SK-N-SH (cell line): ENCODE measurements at regions not wholly inside any gene's neighbourhood (a gene's known extent, or its start where the extent isn't known, plus 50 kb on each side); places are given as distances from the start of the nearest gene placed in this dataset.
"Not testable (repeated sequence)": the region's sequence is repeated elsewhere in the genome, so short reads cannot be mapped to it uniquely, and the experiment has no call there.

Experiments used
- CTCF ChIA-PET: fragments of 300-600, 350-600 bp; formaldehyde crosslinking; extraction: SDS; loops from one replicate; lab custom pipeline; 2021; lab: Yijun Ruan, JAX
- POLR2A ChIA-PET: fragments of 350-600 bp; sonication (Branson Sonifier 250); formaldehyde crosslinking; extraction: SDS; loops from one replicate; lab custom pipeline; 2020; ENCODE audit warnings: antibody characterized with exemption, inconsistent platforms; lab: Yijun Ruan, JAX
- DNase-seq: peaks from one replicate; pipeline ENCODE4 v3.0.0; 2012
- H2AFZ ChIP-seq: fragments of 200-600 bp; sonication (generic); 2 replicates; pipeline ENCODE4 v1.8.1; 2016; ENCODE audit warnings: antibody characterized with exemption, mild to moderate bottlenecking, low read depth
- H3F3A ChIP-seq: fragments of 200-600 bp; sonication (generic); replicated peaks from 2 replicates; pipeline ENCODE3; 2016; ENCODE audit warnings: antibody characterized with exemption, mild to moderate bottlenecking; ENCODE audit not compliant: insufficient read depth
- H3K27ac ChIP-seq, 2 experiments: fragments of 200-500 bp in 1 of 2; fragments of 200-600 bp in 1 of 2; sonication (Bioruptor generic) in 1 of 2; sonication (generic), shearing (Covaris generic) in 1 of 2; 2 replicates each; pipeline versions ENCODE4 v1.5.1 to v1.6.1; 2014 to 2016; ENCODE audit warnings: low read depth in 2 of 2, inconsistent platforms in 1 of 2, low read length in 1 of 2, mild to moderate bottlenecking in 1 of 2, mixed read lengths in 1 of 2
- H3K27me3 ChIP-seq: fragments of 200-600 bp; sonication (generic), shearing (Covaris generic); 2 replicates; pipeline ENCODE4 v1.6.1; 2016; ENCODE audit warnings: mixed run types; ENCODE audit not compliant: insufficient read depth
- H3K36me3 ChIP-seq, 2 experiments: fragments of 200-500 bp in 1 of 2; fragments of 200-600 bp in 1 of 2; sonication (Bioruptor generic) in 1 of 2; sonication (generic) in 1 of 2; replicated peaks in 1 of 2; 2 replicates each; pipeline versions ENCODE3 to v1.5.1; 2014 to 2016; ENCODE audit warnings: low read length in 1 of 2, mild to moderate bottlenecking in 1 of 2; ENCODE audit not compliant: insufficient read depth in 2 of 2, control insufficient read depth in 1 of 2
- H3K4me1 ChIP-seq, 2 experiments: fragments of 200-500 bp in 1 of 2; fragments of 200-600 bp in 1 of 2; sonication (Bioruptor generic) in 1 of 2; sonication (generic), shearing (Covaris generic) in 1 of 2; 2 replicates each; pipeline versions ENCODE4 v1.5.1 to v1.6.1; 2014 to 2016; ENCODE audit warnings: low read depth in 1 of 2, low read length in 1 of 2, mixed run types in 1 of 2; ENCODE audit not compliant: insufficient read depth in 2 of 2, control insufficient read depth in 1 of 2
- H3K4me2 ChIP-seq: fragments of 200-600 bp; sonication (generic), shearing (Covaris generic); 2 replicates; pipeline ENCODE4 v1.6.1; 2017; ENCODE audit warnings: mixed run types
- H3K4me3 ChIP-seq, 2 experiments: fragments of 200-500 bp in 1 of 2; fragments of 200-600 bp in 1 of 2; sonication (Bioruptor generic) in 1 of 2; sonication (generic), shearing (Covaris generic) in 1 of 2; 2 replicates each; pipeline versions ENCODE4 v1.5.1 to v1.8.1; 2014 to 2016; ENCODE audit warnings: low read depth in 2 of 2, inconsistent platforms in 1 of 2, low read length in 1 of 2, mild to moderate bottlenecking in 1 of 2, mixed read lengths in 1 of 2, moderate library complexity in 1 of 2
- H3K79me2 ChIP-seq: fragments of 200-600 bp; sonication (generic); 2 replicates; pipeline ENCODE4 v1.8.1; 2017; ENCODE audit warnings: mild to moderate bottlenecking; ENCODE audit not compliant: insufficient read depth
- H3K9ac ChIP-seq: fragments of 200-600 bp; sonication (generic); 2 replicates; pipeline ENCODE4 v1.6.1; 2017; ENCODE audit warnings: mixed run types
- H3K9me2 ChIP-seq: fragments of 200-600 bp; sonication (generic); 2 replicates; pipeline ENCODE4 v1.6.1; 2017; ENCODE audit warnings: mixed run types
- H3K9me3 ChIP-seq: fragments of 200-600 bp; sonication (generic); 2 replicates; pipeline ENCODE4 v1.6.1; 2017; ENCODE audit warnings: mixed run types, mild to moderate bottlenecking, moderate library complexity
- H4K20me1 ChIP-seq: fragments of 200-600 bp; sonication (generic); 2 replicates; pipeline ENCODE4 v1.6.1; 2017; ENCODE audit warnings: mild to moderate bottlenecking, mixed run types; ENCODE audit not compliant: insufficient read depth
- WGBS: methylation state at CpG from one replicate; pipeline ENCODE4 v1.1.6; 2017; ENCODE audit warnings: low lambda C conversion rate; 5-methylcytosine and 5-hydroxymethylcytosine counted together

DNA sequence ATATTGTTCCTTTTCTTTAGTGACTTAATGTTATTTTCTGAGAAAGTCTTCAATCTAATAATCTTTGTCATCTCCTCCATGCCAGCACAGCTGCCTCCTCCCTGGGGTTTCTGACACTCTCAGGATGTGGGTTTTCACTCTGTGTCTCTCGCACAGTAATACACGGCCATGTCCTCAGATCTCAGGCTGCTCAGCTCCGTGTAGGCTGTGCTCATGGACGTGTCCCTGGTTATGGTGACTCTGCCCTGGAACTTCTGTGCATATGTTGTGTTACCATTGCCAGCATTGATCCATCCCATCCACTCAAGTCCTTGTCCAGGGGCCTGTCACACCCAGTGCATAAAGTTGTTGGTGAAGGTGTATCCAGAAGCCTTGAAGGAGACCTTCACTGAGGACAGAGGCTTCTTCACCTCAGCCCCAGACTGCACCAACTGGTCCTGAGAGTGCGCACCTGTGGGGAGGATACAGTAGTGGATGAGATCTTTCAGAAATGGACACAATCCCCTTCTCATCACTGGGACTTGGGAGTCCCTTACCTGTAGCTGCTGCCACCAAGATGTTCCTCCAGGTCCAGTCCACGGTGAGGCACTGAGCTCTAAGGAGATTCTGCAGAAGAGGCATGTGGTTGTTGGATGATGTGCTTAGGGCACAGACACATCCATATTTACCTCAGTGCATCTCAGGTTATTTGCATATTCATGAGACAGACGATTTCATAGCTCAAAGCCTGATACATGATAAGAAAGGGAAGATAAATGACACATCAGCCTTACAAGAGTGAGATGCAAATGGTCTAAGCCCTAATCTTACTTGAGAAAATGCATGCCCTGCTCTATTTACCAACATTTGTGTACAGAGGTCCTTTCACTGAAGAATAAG, 114.7 kb downstream of the OR4M2 start:
- H3K79me2 ChIP-seq, H3K27ac ChIP-seq, H2AFZ ChIP-seq, DNase-seq, H4K20me1 ChIP-seq, CTCF ChIA-PET, H3K4me1 ChIP-seq, H3K9ac ChIP-seq, H3F3A ChIP-seq, H3K36me3 ChIP-seq, H3K4me3 ChIP-seq, H3K9me2 ChIP-seq, H3K9me3 ChIP-seq, POLR2A ChIA-PET, H3K27me3 ChIP-seq, H3K4me2 ChIP-seq: not testable (repeated sequence)
- WGBS = 0% methylated on average over 1 of the region's 7 CpGs

DNA sequence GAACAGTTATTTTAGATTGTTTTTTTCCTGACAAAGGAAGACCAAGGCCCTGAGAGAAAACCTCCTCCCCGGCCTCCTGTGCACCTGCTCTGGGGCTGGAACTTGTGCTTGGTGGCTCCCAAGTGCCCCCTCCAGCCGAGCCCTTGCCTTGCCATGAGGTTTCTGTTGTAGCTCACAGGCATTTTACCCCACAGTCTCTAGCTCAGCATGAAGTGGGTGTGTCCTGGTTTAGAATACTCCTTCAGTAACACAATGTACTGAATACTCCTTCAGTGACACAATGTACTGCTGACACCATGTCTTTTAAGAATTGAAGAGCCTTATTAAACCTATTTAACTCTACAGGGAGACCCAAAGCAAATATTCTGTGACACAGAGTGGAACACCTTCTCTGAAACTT, 116.1 kb downstream of the OR4M2 start:
- H3K27me3 ChIP-seq, H3K36me3 ChIP-seq, H3K4me2 ChIP-seq, H4K20me1 ChIP-seq, H3K4me1 ChIP-seq, POLR2A ChIA-PET, DNase-seq, H3K27ac ChIP-seq, H3K9me3 ChIP-seq, H3K9me2 ChIP-seq, CTCF ChIA-PET, H3K79me2 ChIP-seq, H3F3A ChIP-seq, H3K4me3 ChIP-seq, H3K9ac ChIP-seq, H2AFZ ChIP-seq: not testable (repeated sequence)
- WGBS = no CpG with 5 or more reads among the region's 2 CpGs

DNA sequence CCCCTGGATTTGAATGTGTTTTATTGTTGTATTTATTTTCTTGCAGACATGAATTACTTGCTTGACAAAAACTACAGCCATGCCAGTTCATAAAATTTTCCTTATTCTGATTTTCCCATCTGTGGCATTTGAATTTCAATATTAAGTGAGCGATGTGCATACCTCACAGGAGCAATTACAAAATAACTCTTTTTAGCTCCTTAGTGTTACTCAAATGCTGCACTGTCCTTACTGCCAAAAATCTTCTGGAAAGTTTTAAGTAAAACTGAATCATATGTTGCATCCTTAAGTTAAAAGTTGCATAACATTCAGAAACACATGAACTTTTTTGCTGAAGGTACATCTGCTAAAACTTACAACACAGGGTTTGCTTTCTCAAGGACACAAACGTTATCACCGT, 120.1 kb downstream of the OR4M2 start:
- H3K9me3 ChIP-seq, H3F3A ChIP-seq, H3K4me1 ChIP-seq, H3K4me3 ChIP-seq, DNase-seq, POLR2A ChIA-PET, H3K9me2 ChIP-seq, CTCF ChIA-PET, H3K36me3 ChIP-seq, H3K9ac ChIP-seq, H3K4me2 ChIP-seq, H2AFZ ChIP-seq, H3K79me2 ChIP-seq, H3K27me3 ChIP-seq, H4K20me1 ChIP-seq, H3K27ac ChIP-seq: not testable (repeated sequence)
- WGBS = 8% methylated on average over 2 of the region's 3 CpGs

DNA sequence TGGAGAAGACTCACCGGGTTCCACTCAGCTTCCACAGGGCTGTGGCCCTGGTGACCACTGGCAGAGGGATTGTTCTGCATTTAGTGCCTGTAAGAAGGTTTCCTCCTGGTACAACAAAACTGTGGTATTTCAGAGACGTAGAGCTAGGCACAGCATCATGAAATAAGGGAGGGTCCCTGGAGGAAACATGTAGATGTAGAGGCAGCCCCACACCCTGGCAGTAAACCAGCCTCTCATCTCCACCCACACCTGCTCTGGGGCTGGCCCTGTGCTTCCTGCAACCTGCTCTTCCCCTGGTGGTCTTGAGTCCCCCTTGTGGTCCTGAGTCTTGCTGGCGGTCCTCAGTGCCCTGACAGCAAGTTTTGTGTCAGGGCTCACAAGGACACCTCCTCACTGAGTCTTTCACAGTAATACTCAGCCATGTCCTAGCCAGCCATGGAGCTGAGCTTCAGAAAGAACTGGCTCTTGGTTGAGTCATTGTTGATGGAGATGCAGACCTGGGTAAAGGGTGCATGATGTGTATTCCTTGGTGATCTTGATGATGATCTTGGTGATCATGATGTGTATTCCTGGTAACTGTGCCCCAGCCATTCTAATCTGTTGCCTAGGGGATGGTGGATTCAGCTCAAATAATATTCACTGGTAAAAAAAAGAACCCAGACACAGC, 121.8 kb downstream of the OR4M2 start:
- no CpG with 5 or more reads among the region's 3 CpGs for WGBS
- H3K27me3 ChIP-seq, POLR2A ChIA-PET: not testable (repeated sequence)

DNA sequence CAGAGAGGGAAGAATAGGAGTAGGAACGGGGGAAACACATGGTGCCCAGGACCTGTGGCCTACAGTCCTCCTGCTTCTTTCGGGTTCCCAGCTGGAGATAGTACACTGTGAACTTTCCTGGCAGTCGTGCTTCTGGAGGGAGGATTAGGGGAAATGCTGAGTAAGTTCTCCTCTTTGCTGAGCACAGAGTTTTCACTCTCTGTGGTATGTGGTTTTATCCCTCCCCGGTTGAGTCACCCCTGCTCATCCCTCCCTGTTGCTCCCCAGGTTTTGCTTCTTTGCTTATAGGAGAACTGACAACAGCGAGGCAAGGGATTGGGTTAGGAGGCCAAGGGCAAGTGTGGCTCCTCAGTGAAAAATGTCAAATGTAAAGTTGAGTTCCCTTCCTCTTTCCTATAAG, 122.9 kb downstream of the OR4M2 start:
- no CpG with 5 or more reads among the region's 5 CpGs for WGBS
- CTCF ChIA-PET, POLR2A ChIA-PET: not testable (repeated sequence)

More for the DNA sequence above, 121.8 kb downstream of the OR4M2 start:
- CTCF ChIA-PET, H3K79me2 ChIP-seq, H2AFZ ChIP-seq, H3K4me3 ChIP-seq, H3F3A ChIP-seq, H3K36me3 ChIP-seq, H3K27ac ChIP-seq, H3K4me2 ChIP-seq, H3K9me3 ChIP-seq, H3K4me1 ChIP-seq, H3K9me2 ChIP-seq, H3K9ac ChIP-seq, H4K20me1 ChIP-seq, DNase-seq: not testable (repeated sequence)

DNA sequence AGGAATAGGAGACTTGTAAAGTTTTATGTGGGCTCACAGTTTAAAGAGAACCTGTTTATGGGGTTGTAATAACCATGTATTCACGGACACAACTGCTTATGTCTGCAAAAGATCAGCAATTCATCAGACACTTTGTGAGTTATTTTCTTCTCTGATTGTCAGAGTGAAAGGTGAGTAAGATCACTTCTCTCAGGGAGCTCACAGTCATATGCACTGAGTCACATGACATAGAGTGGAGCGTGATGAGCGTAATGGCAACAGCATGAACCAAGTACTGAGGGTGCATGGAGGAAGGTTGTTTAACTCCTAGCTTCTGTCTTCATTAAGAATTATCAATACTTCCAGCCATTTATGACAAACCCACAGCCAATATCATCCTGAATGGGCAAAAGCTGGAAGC, 128.8 kb downstream of the OR4M2 start:
- H3K27ac ChIP-seq, H3K79me2 ChIP-seq, DNase-seq, H3K36me3 ChIP-seq, H4K20me1 ChIP-seq, H2AFZ ChIP-seq, CTCF ChIA-PET, POLR2A ChIA-PET, H3F3A ChIP-seq, H3K27me3 ChIP-seq, H3K4me3 ChIP-seq, H3K4me2 ChIP-seq, H3K9me2 ChIP-seq, H3K4me1 ChIP-seq, H3K9me3 ChIP-seq, H3K9ac ChIP-seq: not testable (repeated sequence)
- WGBS = no CpG with 5 or more reads among the region's 3 CpGs

More for the DNA sequence above, 122.9 kb downstream of the OR4M2 start:
- H3K36me3 ChIP-seq, H3K9ac ChIP-seq, DNase-seq, H3K27me3 ChIP-seq, H3K27ac ChIP-seq, H3K79me2 ChIP-seq, H2AFZ ChIP-seq, H3K4me3 ChIP-seq, H3K9me2 ChIP-seq, H3K9me3 ChIP-seq, H3K4me1 ChIP-seq, H3K4me2 ChIP-seq, H4K20me1 ChIP-seq, H3F3A ChIP-seq: not testable (repeated sequence)
